ENCODE measurements at regions not wholly inside any gene's neighbourhood (a gene's known extent, or its start where the extent isn't known, plus 50 kb on each side); places are given as distances from the start of the nearest gene placed in this dataset.

- TF ChIP-seq POLR2A (IDR thresholded peaks at IDR 0.05) (no peak), CTCF (IDR thresholded peaks at IDR 0.05) (no peak)
These were observed 83.3 kb upstream of the OR5AK2 start for GRCh38 chr11:56905442-56905841.

Measured in adrenal gland (tissue), 5 donors.